ENCODE measurements at regions not wholly inside any gene's neighbourhood (a gene's known extent, or its start where the extent isn't known, plus 50 kb on each side); places are given as distances from the start of the nearest gene placed in this dataset.
A peak's percentile ranks its signal among the peaks of the same experiment; 100 is the strongest.
"Not testable (repeated sequence)": the region's sequence is repeated elsewhere in the genome, so short reads cannot be mapped to it uniquely, and the experiment has no call there.

- DNase-seq (ENCODE audit: low read depth): no peak
These were observed 211.6 kb upstream of the PTBP2 start for GRCh38 chr1:96509951-96510350.

- no peak for DNase-seq (ENCODE audit: low read depth)
These were observed 211.2 kb upstream of the PTBP2 start for GRCh38 chr1:96510391-96510790.

GRCh38 chr1:96510911-96511310 is 210.7 kb upstream of the PTBP2 start:
- no peak for DNase-seq (ENCODE audit: low read depth)

GRCh38 chr1:96513136-96513535 is 208.4 kb upstream of the PTBP2 start:
- DNase-seq (ENCODE audit: low read depth): peak; percentile 45

- no peak for DNase-seq (ENCODE audit: low read depth)
These were observed 206.2 kb upstream of the PTBP2 start for GRCh38 chr1:96515430-96515829.

- DNase-seq (ENCODE audit: low read depth): no peak
These were observed 205.7 kb upstream of the PTBP2 start for GRCh38 chr1:96515925-96516324.

- no peak for DNase-seq (ENCODE audit: low read depth)
These were observed 201.6 kb upstream of the PTBP2 start for GRCh38 chr1:96519851-96520578.

- DNase-seq (ENCODE audit: low read depth): no peak
These were observed 201.0 kb upstream of the PTBP2 start for GRCh38 chr1:96520579-96520947.

- DNase-seq (ENCODE audit: low read depth): no peak
These were observed 200.6 kb upstream of the PTBP2 start for GRCh38 chr1:96521010-96521409.

GRCh38 chr1:96521994-96522760 is 199.4 kb upstream of the PTBP2 start:
- DNase-seq (ENCODE audit: low read depth): no peak

- DNase-seq (ENCODE audit: low read depth): no peak
These were observed 198.7 kb upstream of the PTBP2 start for GRCh38 chr1:96522927-96523326.

- no peak for DNase-seq (ENCODE audit: low read depth)
These were observed 197.5 kb upstream of the PTBP2 start for GRCh38 chr1:96524100-96524499.

GRCh38 chr1:96525657-96526557 is 195.7 kb upstream of the PTBP2 start:
- DNase-seq (ENCODE audit: low read depth): no peak

GRCh38 chr1:96528672-96529071 is 192.9 kb upstream of the PTBP2 start:
- DNase-seq (ENCODE audit: low read depth): not testable (repeated sequence)

GRCh38 chr1:96533820-96534219 is 187.8 kb upstream of the PTBP2 start:
- DNase-seq (ENCODE audit: low read depth): no peak

- DNase-seq (ENCODE audit: low read depth): no peak
These were observed 185.0 kb upstream of the PTBP2 start for GRCh38 chr1:96536581-96536980.

- DNase-seq (ENCODE audit: low read depth): peak; percentile 44
These were observed 183.4 kb upstream of the PTBP2 start for GRCh38 chr1:96538111-96538641.

GRCh38 chr1:96538883-96539282 is 182.7 kb upstream of the PTBP2 start:
- DNase-seq (ENCODE audit: low read depth): peak; percentile 88

- DNase-seq (ENCODE audit: low read depth): no peak
These were observed 180.1 kb upstream of the PTBP2 start for GRCh38 chr1:96541491-96541890.

GRCh38 chr1:96544051-96544830 is 177.3 kb upstream of the PTBP2 start:
- DNase-seq (ENCODE audit: low read depth): no peak

GRCh38 chr1:96544831-96545221 is 176.8 kb upstream of the PTBP2 start:
- DNase-seq (ENCODE audit: low read depth): no peak
